ENCODE measurements at regions not wholly inside any gene's neighbourhood (a gene's known extent, or its start where the extent isn't known, plus 50 kb on each side); places are given as distances from the start of the nearest gene placed in this dataset.

GRCh38 chr2:88841224-88841929 is 149.9 kb downstream of the RPIA start:
- TF ChIP-seq CTCF (IDR thresholded peaks at IDR 0.05; ENCODE audit: low read depth, low read length, poor library complexity, severe bottlenecking), result no peak
- no peak for TF ChIP-seq EZH2phosphoT487 (IDR thresholded peaks at IDR 0.05; ENCODE audit: borderline replicate concordance, low read length)

All from DOHH2 (cell line).